Esophagus squamous epithelium (tissue), 5 donors: ENCODE measurements at regions not wholly inside any gene's neighbourhood (a gene's known extent, or its start where the extent isn't known, plus 50 kb on each side); places are given as distances from the start of the nearest gene placed in this dataset.
A peak's percentile ranks its signal among the peaks of the same experiment; 100 is the strongest.

ENCODE experiments used
- DNase-seq: peaks from one replicate; lab custom pipeline; 2025; lab: John Stamatoyannopoulos, UW
- H3K27ac ChIP-seq, 4 donors: fragments of 200-600 bp; sonication (generic); one replicate each; pipeline ENCODE4 v1.5.1; 2016 to 2019; ENCODE audit warnings: mild to moderate bottlenecking in 1 of 4
- H3K27me3 ChIP-seq, 4 donors: fragments of 200-600 bp; sonication (generic); 1 replicate in 3 of 4; 2 replicates in 1 of 4; pipeline versions ENCODE4 v1.5.1 to v1.6.0; 2017 to 2021; ENCODE audit warnings: antibody characterized with exemption in 1 of 4
- H3K36me3 ChIP-seq, 3 donors: fragments of 200-600 bp; sonication (generic); one replicate each; pipeline ENCODE4 v1.5.1; 2016 to 2019
- H3K4me1 ChIP-seq, 3 donors: fragments of 200-600 bp; sonication (generic); one replicate each; pipeline ENCODE4 v1.5.1; 2017 to 2019
- H3K4me3 ChIP-seq, 4 donors: fragments of 200-600 bp; sonication (generic); 1 replicate in 3 of 4; 2 replicates in 1 of 4; pipeline ENCODE4 v1.5.1; 2016 to 2019; ENCODE audit warnings: mild to moderate bottlenecking in 2 of 4, moderate library complexity in 1 of 4
- H3K9me3 ChIP-seq, 3 donors: fragments of 200-600 bp; sonication (generic); one replicate each; pipeline ENCODE4 v1.5.1; 2016 to 2019
- CTCF ChIP-seq, 6 experiments: fragments of 450-650 bp in 4 of 6; fragments of 200-600 bp in 2 of 6; sonication (generic) in 2 of 6; IDR thresholded peaks; one replicate each; pipeline ENCODE4 v1.5.1; 2016 to 2019; ENCODE audit warnings: antibody characterized with exemption in 6 of 6, mild to moderate bottlenecking in 4 of 6, moderate library complexity in 4 of 6
- POLR2A ChIP-seq, 4 donors: fragments of 450-650 bp; IDR thresholded peaks; one replicate each; pipeline ENCODE4 v1.6.1; 2017; ENCODE audit warnings: antibody characterized with exemption in 4 of 4, mild to moderate bottlenecking in 4 of 4, moderate library complexity in 3 of 4
- WGBS, 2 donors: methylation state at CpG; one replicate each; pipeline ENCODE4 v1.1.5; 2018; 5-methylcytosine and 5-hydroxymethylcytosine counted together
- intact Hi-C: fragments of 100-400 bp; cut with DNase I; formaldehyde crosslinking; loops from one replicate; pipeline ENCODE4 v1.15.0; 2022
- donor health status: DM: yes; HTN: yes; CAD: no.

DNA sequence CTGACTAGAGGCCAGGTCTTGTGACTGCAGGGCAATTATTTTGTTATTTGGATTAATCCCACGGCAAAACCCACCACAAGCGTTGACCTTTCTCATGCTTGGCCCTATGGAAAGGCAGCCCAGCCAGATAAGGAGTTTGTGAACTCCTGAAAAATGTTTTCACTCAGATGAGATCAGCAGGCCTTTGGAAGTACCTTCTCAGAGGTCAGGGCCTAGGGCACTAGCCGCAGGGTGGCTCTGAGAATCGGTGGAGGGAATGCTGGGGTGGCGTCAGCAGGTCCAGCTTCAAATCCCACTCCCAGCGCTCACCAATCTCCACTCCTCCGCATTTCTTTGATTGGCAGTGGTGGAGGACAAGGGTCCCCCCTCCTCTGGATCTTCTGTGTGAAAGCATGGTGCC is 194.4 kb downstream of the GADD45G start:
- peaks cover 7 to 22% (median 9%) of the 10 kb centered on the region in 3 donors for H3K4me1 ChIP-seq

GRCh38 chr9:89799766-89800165 is 195.0 kb downstream of the GADD45G start:
- no peaks in the 10 kb centered on the region for H3K36me3 ChIP-seq
- no peaks in the 10 kb centered on the region for H3K27me3 ChIP-seq
- no peak overlapping the region for H3K27ac ChIP-seq
- DNase-seq = no peak
- no peak for TF ChIP-seq CTCF (IDR thresholded peaks at IDR 0.05)
- no peak for TF ChIP-seq POLR2A (IDR thresholded peaks at IDR 0.05)
- H3K9me3 ChIP-seq = no peaks in the 10 kb centered on the region
- no peak overlapping the region for H3K4me3 ChIP-seq
- intact Hi-C loops = no loop called here
- peaks cover 7 to 22% (median 9%) of the 10 kb centered on the region in 3 donors for H3K4me1 ChIP-seq
- WGBS, 2 donors = 27 to 44% methylated on average over 3 of the region's 3 CpGs

More for the DNA sequence above, 194.4 kb downstream of the GADD45G start:
- Histone ChIP-seq H3K36me3 (no peaks in the 10 kb centered on the region), H3K27me3 (no peaks in the 10 kb centered on the region), H3K27ac (no peak overlapping the region), H3K9me3 (no peaks in the 10 kb centered on the region), H3K4me3 (no peak overlapping the region)
- no peak for DNase-seq
- intact Hi-C loops = no loop called here
- WGBS, 2 donors = 92 to 96% methylated on average over 3 to 5 of the region's 7 CpGs
- TF ChIP-seq CTCF (IDR thresholded peaks at IDR 0.05) (no peak), POLR2A (IDR thresholded peaks at IDR 0.05) (no peak)

GRCh38 chr9:89801341-89801740 is 196.5 kb downstream of the GADD45G start:
- 58 to 63% methylated on average over 4 of the region's 4 CpGs for WGBS, 2 donors
- H3K9me3 ChIP-seq = no peaks in the 10 kb centered on the region

GRCh38 chr9:89801742-89802670 is 197.2 kb downstream of the GADD45G start:
- Histone ChIP-seq H3K4me3 (no peak overlapping the region), H3K27ac (peak overlapping the region in 1 of 4 donors; percentile 2), H3K27me3 (no peaks in the 10 kb centered on the region), H3K36me3 (no peaks in the 10 kb centered on the region), H3K9me3 (no peaks in the 10 kb centered on the region), H3K4me1 (peaks cover 7 to 22% (median 9%) of the 10 kb centered on the region in 3 donors)
- no peak for DNase-seq
- intact Hi-C loops = no loop called here
- no peak for TF ChIP-seq CTCF (IDR thresholded peaks at IDR 0.05)
- no peak for TF ChIP-seq POLR2A (IDR thresholded peaks at IDR 0.05)
- 57 to 67% methylated on average over 13 of the region's 13 CpGs for WGBS, 2 donors

More at GRCh38 chr9:89801341-89801740, 196.5 kb downstream of the GADD45G start:
- H3K27ac ChIP-seq = no peak overlapping the region
- no peak for DNase-seq
- peaks cover 7 to 22% (median 9%) of the 10 kb centered on the region in 3 donors for H3K4me1 ChIP-seq
- H3K36me3 ChIP-seq = no peaks in the 10 kb centered on the region
- intact Hi-C loops = no loop called here
- TF ChIP-seq CTCF (IDR thresholded peaks at IDR 0.05) = no peak
- no peak for TF ChIP-seq POLR2A (IDR thresholded peaks at IDR 0.05)
- H3K27me3 ChIP-seq = no peaks in the 10 kb centered on the region
- H3K4me3 ChIP-seq = no peak overlapping the region

- intact Hi-C loops = no loop called here
- TF ChIP-seq POLR2A (IDR thresholded peaks at IDR 0.05) (no peak), CTCF (IDR thresholded peaks at IDR 0.05) (no peak)
- no peak for DNase-seq
Observed at GRCh38 chr9:89802781-89803355, 198.1 kb downstream of the GADD45G start.

More at GRCh38 chr9:89802781-89803355, 198.1 kb downstream of the GADD45G start:
- Histone ChIP-seq H3K27ac (no peak overlapping the region), H3K9me3 (no peaks in the 10 kb centered on the region), H3K27me3 (no peaks in the 10 kb centered on the region), H3K4me1 (peaks cover 7 to 22% (median 9%) of the 10 kb centered on the region in 3 donors), H3K4me3 (no peak overlapping the region), H3K36me3 (no peaks in the 10 kb centered on the region)
- WGBS, 2 donors = 27 to 46% methylated on average over 5 to 6 of the region's 8 CpGs
